DMS153 treated with DMSO at 0.1 percent for 48 hours (cell line): ENCODE measurements at regions not wholly inside any gene's neighbourhood (a gene's known extent, or its start where the extent isn't known, plus 50 kb on each side); places are given as distances from the start of the nearest gene placed in this dataset.

ENCODE experiments used
- DNase-seq: peaks from one replicate; lab custom pipeline; 2025; ENCODE audit not compliant: unreplicated experiment; lab: John Stamatoyannopoulos, UW

- no peak for DNase-seq
Measured at GRCh38 chr16:73846007-73846330, 450.6 kb upstream of the PSMD7 start.

- no peak for DNase-seq
Measured at GRCh38 chr16:73845238-73846006, 451.2 kb upstream of the PSMD7 start.

DNA sequence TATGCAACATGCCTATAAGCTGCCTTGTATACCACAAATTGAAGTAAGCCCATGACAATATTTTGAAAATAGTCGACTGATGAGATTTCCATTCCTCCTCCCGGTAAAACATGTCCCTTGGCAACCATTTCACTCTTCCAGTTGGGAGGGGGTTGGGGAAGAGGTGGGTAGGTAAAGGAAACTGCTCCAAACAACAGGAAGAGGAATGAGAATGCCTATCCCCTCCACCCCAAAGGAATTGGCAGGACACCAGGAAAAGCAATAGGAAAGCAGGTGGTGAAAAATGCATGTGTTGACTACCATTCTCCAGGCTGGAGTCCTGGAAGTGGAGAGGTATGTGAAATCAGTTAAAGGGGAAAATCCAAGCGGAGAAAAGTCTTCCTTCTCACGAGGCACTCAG lies 455.9 kb upstream of the PSMD7 start:
- DNase-seq, result no peak

- DNase-seq, result no peak
Measured at GRCh38 chr16:73831220-73831619, 465.4 kb upstream of the PSMD7 start.

GRCh38 chr16:73823205-73823849 lies 473.3 kb upstream of the PSMD7 start:
- no peak for DNase-seq

DNA sequence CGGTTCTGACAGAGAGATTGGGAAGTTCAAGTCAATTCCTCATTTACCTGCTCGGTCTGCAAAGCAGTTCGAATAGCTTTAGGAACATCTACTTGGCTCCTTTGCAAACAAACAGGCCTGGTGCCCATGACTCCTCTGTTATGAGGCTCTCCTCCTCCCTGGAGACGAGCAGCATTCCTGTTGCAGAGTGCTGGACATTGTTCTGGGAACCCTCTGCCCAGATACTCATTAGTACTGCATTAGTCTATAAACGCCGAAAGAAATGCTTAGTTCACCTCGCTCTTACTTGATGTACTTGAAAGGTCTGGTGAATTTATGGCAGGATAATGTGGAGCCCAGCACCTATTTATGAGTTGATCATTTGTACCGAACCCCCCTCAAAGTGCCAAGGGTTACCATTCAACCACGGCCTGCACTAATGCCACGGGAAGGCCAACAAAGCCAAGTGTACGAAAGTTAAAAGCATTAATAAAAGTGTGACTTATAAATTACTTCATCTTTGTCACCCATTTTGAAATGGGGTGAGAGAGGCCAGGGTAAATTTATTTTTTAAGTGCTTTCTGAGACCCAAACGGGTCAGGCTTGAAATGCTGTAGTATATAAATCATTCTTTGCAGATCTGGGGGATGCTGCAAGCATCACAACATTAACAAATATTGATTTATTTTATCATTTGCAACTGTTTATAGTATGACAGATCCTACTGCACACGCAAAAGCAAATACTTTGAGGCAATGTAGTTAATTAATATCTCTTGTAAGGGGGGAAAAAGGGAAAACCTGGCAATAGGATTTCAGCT lies 478.9 kb upstream of the PSMD7 start:
- no peak for DNase-seq

GRCh38 chr16:73813527-73813926 lies 483.1 kb upstream of the PSMD7 start:
- no peak for DNase-seq

GRCh38 chr16:73804456-73804855 lies 492.2 kb upstream of the PSMD7 start:
- DNase-seq, result no peak

DNA sequence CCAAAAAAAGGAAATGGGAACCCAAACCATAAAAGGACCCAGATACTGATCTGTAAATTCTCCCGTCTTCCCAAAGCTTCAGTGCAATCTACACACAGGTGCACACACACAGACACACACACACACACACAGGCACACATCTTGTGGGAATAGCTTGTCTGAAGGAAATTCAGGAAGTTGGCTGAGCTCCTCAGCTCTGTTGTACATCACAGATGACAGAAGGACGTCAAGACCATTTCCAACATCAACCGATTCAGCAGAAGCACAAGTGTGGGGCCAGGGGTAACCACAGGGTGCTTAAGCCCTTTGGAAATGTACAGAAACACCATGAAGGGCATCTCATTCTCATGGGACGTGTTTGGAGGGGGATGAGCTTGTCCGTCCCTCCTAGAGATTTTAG lies 498.1 kb upstream of the PSMD7 start:
- no peak for DNase-seq

GRCh38 chr16:73797115-73797514 lies 499.5 kb upstream of the PSMD7 start:
- DNase-seq, result no peak

- no peak for DNase-seq
Measured at GRCh38 chr16:73796241-73796640, 500.4 kb upstream of the PSMD7 start.

DNA sequence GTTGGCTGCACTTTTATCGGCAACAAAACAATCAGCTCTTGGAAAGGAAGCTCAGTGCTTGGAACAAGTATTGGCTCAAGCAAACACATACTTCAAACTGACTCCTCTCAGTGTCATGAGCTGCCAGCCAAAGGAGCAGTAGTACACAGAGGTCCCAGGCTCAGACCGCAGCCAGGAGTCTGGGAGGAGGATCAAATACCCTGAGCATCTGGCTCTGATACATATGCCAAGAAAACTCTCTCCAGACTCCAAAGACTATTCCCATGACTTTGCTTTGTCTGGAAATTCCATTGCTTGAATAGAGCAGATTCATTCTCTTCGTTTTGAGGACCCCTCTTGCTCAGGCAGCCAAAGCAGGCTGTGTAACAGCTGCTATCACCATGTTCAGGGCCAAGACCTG lies 501.6 kb upstream of the PSMD7 start:
- DNase-seq, result no peak

DNA sequence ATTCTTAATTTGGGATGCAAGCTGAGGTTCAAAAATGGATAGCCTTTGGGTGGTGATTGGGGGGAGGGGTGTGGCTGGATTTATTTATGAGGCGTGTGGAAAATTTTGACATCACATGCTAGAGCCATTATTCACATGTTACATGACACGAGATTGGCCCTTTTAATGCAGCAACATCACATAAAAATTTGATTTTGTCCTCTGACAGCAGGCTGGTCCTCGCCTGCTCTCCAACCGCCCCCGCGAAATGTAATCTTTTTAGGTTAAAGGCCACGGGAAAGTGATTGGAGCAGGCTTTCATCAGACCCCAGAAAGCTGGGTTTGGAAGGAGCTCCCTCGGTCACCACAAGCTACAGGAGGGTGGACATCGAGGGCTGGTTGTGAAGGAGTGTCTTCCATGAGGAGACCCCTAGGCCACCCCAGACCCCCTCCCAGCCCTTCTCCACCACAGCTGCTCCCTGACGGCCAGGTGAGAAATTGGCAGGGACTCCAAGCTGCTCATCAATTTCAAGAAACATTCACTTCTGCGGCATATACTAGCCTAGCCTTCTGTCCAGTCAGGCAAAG lies 502.7 kb upstream of the PSMD7 start:
- no peak for DNase-seq

DNA sequence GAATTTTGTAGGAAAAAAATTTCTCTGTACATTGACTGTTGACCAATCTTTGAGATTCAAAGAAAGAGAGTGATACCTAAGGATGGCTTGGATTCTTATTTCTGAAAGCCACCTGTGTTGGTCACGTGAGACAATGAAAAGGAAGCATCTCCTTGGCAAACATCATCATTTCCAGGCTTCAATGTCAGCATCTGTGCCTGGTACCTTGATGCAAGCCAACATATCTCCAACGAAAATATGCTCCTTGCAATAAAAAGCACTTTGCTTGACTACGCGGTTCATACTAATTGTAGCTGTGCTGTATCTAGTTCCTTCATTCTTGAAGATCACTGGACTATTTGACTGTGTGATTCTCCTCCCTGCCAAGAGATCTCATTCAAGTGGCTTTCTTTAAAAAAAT lies 503.4 kb upstream of the PSMD7 start:
- no peak for DNase-seq

- no peak for DNase-seq
Measured at GRCh38 chr16:73792199-73793020, 504.2 kb upstream of the PSMD7 start.

- DNase-seq, result no peak
Measured at GRCh38 chr16:73781297-73781696, 515.3 kb upstream of the PSMD7 start.

DNA sequence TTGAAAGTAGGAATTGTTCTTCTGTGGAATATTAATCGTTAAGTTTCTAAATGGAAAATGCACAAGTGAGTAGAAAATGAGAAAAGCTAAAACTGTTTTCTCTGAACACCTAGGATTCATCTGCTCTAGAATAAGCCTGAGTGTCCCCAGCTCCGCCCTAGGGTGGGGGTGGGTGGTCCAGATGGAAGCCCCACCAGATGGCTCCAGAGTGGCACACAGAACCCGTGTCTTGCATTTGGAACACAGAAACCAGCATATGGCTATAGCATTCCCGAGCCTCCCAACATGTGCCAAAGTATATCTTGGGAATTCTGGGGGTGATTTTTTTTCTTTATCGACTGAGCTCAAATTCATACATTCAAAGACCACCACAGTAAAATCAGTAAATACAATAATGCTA lies 517.7 kb upstream of the PSMD7 start:
- DNase-seq, result no peak

DNA sequence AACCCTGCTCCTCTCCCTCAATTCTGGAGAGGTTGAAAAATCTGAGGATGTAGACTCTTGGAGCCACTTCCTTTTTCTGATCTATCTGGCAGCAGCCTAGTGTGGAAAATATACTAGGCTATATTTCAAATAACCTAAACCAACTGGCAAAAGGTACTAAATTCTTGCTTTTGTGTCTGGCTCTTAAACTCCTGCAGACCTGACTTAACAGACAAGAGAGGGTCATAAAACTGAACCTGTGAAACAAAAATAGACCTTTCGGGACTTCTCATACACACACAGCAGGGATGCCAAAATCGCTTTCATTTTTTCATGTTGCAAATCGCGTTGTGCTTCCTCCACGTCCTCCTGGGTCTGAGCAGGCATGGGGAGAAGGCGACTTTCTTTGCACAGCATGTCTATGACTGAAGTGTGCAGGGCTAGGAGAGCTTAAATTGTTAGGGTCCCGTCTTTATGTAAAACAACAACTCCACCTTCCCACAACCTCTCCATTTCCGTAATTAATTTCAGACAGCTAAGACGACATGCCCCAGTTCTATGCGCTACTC lies 520.7 kb upstream of the PSMD7 start:
- no peak for DNase-seq

DNA sequence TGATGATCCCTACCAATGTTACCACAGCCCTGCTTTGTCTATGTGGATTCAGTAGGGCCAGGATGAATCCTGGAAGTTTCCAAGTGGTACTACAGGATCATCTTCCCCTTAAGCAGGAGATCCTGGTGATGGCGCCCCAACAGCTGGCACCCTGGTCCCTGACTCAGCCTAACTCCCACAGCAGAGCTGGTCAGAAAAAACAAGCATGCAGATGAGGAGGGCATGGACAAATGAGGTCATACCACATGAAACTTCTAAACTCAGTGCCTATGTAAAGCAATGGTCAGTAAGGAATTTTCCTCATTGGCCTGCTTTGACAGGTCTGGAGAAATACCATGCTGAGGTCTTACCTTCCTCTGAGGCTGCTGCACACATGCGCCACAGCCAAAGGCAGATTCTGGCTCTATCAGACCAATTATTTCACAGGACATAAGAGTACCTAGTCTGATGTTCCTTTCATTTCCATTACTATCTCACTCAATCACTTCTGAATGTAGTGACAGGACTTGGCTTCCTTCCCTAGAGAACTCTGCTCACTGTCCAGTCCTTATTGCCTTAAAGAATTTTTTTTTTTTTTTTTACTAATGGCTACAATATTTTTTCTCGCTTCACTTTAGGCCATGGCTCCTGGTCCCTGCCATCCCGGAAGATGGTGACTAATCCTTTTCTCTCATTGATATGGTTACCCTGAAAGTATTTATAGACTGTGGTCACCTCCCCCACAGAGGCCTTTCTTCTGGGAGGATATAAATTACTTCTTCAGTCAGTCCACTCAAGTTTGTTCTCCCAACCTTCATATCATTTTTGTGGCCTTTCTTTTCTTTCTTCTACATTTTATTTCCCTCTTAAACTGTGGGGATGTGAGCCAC lies 525.2 kb upstream of the PSMD7 start:
- no peak for DNase-seq

- DNase-seq, result no peak
Measured at GRCh38 chr16:73768786-73769203, 527.8 kb upstream of the PSMD7 start.
